ENCODE measurements at regions not wholly inside any gene's neighbourhood (a gene's known extent, or its start where the extent isn't known, plus 50 kb on each side); places are given as distances from the start of the nearest gene placed in this dataset.
"Not testable (repeated sequence)": the region's sequence is repeated elsewhere in the genome, so short reads cannot be mapped to it uniquely, and the experiment has no call there.

GRCh38 chr9:28976250-28976649, 1403.0 kb upstream of the C9orf72 start:
- no peak for DNase-seq (ENCODE audit: low read depth)

- DNase-seq (ENCODE audit: low read depth): no peak
Observed at GRCh38 chr9:28976684-28977083, 1403.4 kb upstream of the C9orf72 start.

- no peak for DNase-seq (ENCODE audit: low read depth)
Observed at GRCh38 chr9:28981129-28981528, 1407.8 kb upstream of the C9orf72 start.

GRCh38 chr9:28981711-28982110, 1408.4 kb upstream of the C9orf72 start:
- DNase-seq (ENCODE audit: low read depth): no peak

GRCh38 chr9:28984016-28984415, 1410.7 kb upstream of the C9orf72 start:
- DNase-seq (ENCODE audit: low read depth): no peak

GRCh38 chr9:28990009-28990408, 1416.7 kb upstream of the C9orf72 start:
- DNase-seq (ENCODE audit: low read depth): not testable (repeated sequence)

GRCh38 chr9:28999057-28999456, 1425.8 kb upstream of the C9orf72 start:
- no peak for DNase-seq (ENCODE audit: low read depth)

GRCh38 chr9:28999806-29000205, 1426.5 kb upstream of the C9orf72 start:
- peak; percentile 0 for DNase-seq (ENCODE audit: low read depth)

- DNase-seq (ENCODE audit: low read depth): no peak
Observed at GRCh38 chr9:29001006-29001405, 1427.7 kb upstream of the C9orf72 start.

GRCh38 chr9:29004988-29005387, 1431.7 kb upstream of the C9orf72 start:
- no peak for DNase-seq (ENCODE audit: low read depth)

GRCh38 chr9:29006628-29007027, 1433.3 kb upstream of the C9orf72 start:
- DNase-seq (ENCODE audit: low read depth): no peak

GRCh38 chr9:29012911-29013310, 1439.6 kb upstream of the C9orf72 start:
- no peak for DNase-seq (ENCODE audit: low read depth)

GRCh38 chr9:29021632-29022031, 1448.4 kb upstream of the C9orf72 start:
- no peak for DNase-seq (ENCODE audit: low read depth)

GRCh38 chr9:29038332-29038731, 1465.1 kb upstream of the C9orf72 start:
- DNase-seq (ENCODE audit: low read depth): no peak

- peak; percentile 7 for DNase-seq (ENCODE audit: low read depth)
Observed at GRCh38 chr9:29039258-29039657, 1466.0 kb upstream of the C9orf72 start.

- DNase-seq (ENCODE audit: low read depth): no peak
Observed at GRCh38 chr9:29043072-29043471, 1469.8 kb upstream of the C9orf72 start.

GRCh38 chr9:29044959-29045358, 1471.7 kb upstream of the C9orf72 start:
- peak; percentile 12 for DNase-seq (ENCODE audit: low read depth)

- DNase-seq (ENCODE audit: low read depth): no peak
Observed at GRCh38 chr9:29060041-29060440, 1486.8 kb upstream of the C9orf72 start.

- no peak for DNase-seq (ENCODE audit: low read depth)
Observed at GRCh38 chr9:29062446-29062845, 1489.2 kb upstream of the C9orf72 start.

- no peak for DNase-seq (ENCODE audit: low read depth)
Observed at GRCh38 chr9:29063031-29063430, 1489.8 kb upstream of the C9orf72 start.

- DNase-seq (ENCODE audit: low read depth): no peak
Observed at GRCh38 chr9:29066141-29066640, 1492.9 kb upstream of the C9orf72 start.

- DNase-seq (ENCODE audit: low read depth): no peak
Observed at GRCh38 chr9:29068461-29068860, 1495.2 kb upstream of the C9orf72 start.

GRCh38 chr9:29069376-29069775, 1496.1 kb upstream of the C9orf72 start:
- DNase-seq (ENCODE audit: low read depth): no peak

- peak; percentile 4 for DNase-seq (ENCODE audit: low read depth)
Observed at GRCh38 chr9:29078063-29078666, 1504.9 kb upstream of the C9orf72 start.

Measured in RPMI7951 (cell line).